GM12872 (cell line): ENCODE measurements at regions not wholly inside any gene's neighbourhood (a gene's known extent, or its start where the extent isn't known, plus 50 kb on each side); places are given as distances from the start of the nearest gene placed in this dataset.

Source experiments
- TF ChIP-seq, protein P1 (sequence below): IDR thresholded peaks from 3 replicates; pipeline ENCODE4 v1.5.1; 2011; ENCODE audit warnings: low read depth, mild to moderate bottlenecking, low read length, moderate library complexity; ENCODE audit not compliant: insufficient read depth

DNA sequence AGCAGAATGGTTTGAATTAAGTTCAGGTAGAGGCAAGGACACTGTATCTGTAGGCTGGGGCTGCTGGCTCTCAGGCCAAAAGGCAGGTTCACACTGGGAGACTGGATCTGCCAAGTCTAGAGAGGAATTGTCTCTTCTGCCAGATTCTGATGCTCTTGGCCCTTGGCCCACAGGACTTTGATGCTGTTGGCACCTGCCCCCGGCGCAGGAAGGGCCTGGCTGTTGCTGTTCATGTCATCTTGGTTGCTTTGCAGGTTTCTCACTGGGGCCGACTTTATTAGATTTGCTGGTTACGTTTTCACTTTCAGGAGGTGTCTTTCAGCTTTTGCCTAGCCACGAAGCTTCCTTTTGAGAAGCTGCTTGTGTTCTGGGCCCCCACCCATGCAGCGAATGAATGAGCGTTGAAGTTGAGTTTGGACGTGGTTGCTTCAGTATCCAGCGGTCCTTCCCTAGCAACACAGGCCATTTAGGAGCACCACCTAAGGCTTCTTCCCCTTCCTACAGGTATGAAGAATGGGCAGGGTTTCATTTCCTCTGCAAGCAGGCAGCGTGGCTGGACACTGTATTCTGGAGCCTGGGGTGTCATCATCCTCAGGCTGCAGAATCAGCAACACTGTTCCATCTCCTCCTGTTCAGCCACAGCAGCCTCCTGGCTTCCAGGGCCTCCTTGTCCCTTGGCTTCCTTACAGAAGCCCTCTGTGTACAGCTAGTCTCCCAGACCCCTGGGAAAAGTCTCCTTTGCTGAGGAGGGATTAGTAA lies 65.6 kb upstream of the PRR23C start:
- TF ChIP-seq, protein P1, sequence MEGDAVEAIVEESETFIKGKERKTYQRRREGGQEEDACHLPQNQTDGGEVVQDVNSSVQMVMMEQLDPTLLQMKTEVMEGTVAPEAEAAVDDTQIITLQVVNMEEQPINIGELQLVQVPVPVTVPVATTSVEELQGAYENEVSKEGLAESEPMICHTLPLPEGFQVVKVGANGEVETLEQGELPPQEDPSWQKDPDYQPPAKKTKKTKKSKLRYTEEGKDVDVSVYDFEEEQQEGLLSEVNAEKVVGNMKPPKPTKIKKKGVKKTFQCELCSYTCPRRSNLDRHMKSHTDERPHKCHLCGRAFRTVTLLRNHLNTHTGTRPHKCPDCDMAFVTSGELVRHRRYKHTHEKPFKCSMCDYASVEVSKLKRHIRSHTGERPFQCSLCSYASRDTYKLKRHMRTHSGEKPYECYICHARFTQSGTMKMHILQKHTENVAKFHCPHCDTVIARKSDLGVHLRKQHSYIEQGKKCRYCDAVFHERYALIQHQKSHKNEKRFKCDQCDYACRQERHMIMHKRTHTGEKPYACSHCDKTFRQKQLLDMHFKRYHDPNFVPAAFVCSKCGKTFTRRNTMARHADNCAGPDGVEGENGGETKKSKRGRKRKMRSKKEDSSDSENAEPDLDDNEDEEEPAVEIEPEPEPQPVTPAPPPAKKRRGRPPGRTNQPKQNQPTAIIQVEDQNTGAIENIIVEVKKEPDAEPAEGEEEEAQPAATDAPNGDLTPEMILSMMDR: no peak

DNA sequence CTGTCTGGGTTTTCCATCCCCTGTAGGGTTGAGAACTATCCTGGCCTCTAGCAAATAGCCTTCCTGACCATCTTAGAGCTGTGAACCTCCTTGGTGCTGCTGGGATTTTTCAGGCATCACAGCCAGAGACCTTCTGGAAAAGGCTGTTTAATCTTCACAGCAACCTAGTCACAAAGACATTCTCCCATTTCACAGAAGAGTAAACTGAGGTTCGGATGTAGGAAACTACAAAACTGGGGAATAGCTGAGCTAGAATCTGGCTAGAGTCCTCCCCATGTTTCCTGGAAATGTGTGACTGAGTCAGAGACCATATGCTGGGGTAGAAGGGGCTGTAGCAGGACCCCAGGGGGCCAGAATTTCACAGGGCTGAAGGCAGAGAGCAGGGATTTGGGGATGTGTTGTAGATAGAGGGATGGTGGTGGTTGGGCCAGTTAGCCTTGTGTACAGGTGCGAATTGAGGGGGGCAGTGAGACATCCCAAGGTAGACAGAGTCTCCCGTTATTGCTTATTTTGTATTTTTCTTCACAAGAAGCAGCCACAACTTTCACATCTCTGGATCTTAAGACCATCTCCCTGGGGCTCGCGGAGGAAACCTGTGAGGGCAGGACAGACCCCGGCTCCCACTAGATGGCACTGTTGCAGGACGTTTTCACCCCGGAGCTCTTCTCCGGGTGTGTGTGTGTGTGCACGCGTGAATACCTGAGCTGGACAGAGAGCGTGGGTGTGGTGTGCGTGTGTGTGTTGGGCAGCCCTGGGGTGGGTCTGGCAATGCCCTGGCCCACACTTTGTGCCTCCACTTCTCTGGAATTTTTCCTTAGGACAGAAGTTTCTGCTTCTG lies 66.9 kb upstream of the PRR23C start:
- TF ChIP-seq, protein P1: peak; percentile 89

DNA sequence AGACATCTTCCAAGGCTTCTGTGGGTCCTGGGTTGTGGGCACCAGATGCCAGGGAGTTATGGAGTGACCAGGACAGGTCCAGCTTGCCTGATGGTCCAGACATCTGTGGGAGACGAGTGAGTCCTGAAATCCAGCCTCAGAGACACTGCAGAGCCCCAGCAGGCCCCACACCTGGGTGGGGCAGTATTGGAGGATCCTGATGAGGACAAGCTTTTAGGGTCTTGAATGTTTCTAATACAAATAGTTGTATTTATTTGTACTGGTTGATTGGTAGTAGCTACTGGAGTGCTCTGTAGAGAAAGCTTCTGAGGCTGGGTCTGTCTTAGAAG lies 67.5 kb upstream of the PRR23C start:
- TF ChIP-seq, protein P1: no peak

DNA sequence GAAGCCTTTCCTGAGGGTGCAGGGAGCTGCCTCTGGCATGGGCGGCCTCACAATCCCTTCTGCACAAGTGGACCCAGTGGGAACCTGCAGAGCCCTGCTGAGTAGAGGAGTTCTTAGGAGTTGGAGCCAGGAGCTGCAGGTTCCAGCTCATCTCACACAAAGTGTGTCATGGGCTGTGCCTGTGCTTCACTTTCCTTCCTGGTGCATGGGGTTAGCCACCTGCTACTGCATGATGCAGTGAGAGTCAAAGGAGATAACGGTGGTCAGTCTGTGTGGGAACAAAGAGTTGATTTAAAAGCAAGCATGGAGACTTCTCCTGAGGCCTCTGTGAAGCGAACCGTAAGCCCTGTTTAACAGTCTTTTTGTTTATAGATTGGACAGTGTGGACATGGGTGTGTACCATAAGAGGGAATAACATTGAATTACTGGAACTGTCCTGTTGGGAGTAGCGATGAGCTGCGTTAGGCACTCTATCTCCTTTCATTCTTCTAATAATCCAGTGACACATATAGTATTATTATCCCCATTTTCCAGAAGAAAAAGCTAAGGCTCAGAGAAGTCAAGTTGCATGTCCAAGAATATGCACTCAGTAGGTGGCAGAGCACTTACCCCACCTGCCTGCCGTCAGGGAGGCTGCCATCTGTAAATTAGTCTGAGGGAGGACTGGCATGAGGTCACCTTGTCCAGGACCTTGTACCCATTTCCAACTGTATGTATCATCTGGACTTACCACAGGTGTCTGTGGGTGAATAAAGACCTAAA lies 68.7 kb upstream of the PRR23C start:
- TF ChIP-seq, protein P1: no peak

GRCh38 chr3:139113993-139114375 lies 69.3 kb upstream of the PRR23C start:
- TF ChIP-seq, protein P1: no peak

DNA sequence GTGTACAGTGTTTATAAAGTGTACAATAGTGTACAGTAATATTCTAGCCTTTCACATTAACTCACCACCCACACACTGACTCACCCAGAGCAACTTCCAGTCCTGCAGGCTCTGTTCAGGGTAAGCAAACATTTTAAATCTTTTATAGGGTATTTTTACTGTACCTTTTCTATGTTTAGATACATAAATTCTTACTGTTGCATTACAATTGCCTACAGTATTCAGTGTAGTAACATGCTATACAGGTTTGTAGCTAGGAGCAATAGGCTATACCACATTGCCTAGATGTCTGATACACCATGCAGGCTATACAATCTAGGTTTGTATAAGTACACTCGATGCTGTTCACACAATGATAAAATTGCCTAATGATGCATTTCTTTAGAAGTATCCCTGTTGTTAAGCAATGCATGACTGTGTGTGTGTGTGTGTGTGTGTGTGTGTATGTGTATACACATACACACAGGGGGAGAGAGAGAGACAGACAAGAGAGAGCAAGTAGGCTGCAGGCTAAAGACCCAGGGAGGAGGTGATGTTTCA lies 72.5 kb upstream of the PRR23C start:
- TF ChIP-seq, protein P1: no peak
